ENCODE measurements at regions not wholly inside any gene's neighbourhood (a gene's known extent, or its start where the extent isn't known, plus 50 kb on each side); places are given as distances from the start of the nearest gene placed in this dataset.

DNA sequence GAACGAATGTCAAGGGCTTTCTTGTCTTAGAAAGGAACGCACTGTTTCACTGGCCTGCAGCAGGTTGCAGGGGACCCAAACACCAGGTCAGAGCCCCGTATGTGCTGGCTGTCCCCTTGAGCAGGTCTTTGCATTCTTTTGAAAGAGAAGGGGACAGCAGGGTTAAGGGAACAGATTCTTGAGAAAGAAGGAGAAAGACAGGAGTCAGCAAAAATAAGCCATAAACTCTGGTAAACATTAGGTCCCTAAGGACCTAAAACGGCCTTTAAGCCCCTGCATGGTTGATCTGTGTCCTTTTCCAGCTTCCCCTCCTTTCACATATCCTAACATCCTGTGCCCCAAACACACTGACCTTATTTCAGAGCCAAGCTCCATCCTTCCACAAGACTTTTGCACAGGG lies 190.8 kb upstream of the ADRA1B start:
- no peak for DNase-seq

DNA sequence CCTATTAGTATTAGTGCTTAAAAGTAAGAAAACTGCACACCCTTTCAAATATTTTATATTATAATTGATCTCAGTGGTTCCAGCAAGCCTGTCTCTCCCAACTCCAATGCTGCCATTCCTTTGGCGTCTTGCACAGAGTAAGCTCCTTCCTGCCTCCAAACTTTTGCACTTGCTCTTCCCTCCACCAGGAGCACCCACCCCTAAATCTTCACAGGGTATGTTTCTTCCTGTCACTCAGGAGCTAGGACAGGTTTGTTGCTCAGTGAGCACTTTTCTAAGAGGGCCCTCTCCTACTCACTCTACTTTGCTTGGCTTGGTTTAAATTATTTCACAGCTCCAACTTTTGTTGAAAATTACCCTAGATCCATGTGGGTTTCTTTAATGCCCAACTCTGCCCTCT lies 189.1 kb upstream of the ADRA1B start:
- no peak for DNase-seq

DNA sequence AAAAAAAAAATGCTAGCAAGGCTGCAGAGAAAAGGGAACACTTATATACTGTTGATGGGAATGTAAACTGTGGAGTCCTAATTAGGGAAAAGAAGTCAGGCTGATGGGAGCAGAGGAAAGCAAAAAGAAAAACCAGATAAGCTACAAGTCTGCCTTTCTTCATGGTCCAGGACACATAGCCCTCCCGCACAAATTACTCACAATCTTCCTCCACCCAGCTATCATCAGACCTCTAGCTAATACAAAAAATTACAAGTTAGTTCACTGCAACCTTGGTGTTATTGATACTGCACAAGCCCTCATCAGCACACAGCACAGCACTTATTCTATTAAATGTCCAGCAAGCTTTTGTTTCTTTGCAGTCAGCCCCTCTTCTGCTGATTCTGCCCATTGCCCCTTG lies 186.0 kb upstream of the ADRA1B start:
- DNase-seq, result no peak

DNA sequence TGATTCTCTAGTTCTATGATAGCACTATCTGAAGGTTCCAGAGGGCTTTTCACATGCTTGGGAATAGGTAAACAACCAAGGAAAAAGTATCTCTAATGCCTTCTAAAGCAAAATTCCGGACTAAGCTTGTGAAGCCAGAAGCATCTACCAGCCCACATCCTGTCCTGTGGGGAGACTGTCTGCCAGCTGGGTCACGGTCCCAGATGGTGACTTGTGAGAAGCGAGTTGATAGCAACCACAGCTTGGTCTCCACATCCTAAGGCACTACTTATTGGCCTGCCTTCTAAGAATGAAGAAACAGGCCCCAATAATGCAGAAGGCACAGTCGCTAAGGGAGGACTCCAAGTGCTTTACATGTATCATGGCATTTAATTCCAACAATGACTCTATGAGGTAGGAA lies 184.1 kb upstream of the ADRA1B start:
- DNase-seq, result no peak

DNA sequence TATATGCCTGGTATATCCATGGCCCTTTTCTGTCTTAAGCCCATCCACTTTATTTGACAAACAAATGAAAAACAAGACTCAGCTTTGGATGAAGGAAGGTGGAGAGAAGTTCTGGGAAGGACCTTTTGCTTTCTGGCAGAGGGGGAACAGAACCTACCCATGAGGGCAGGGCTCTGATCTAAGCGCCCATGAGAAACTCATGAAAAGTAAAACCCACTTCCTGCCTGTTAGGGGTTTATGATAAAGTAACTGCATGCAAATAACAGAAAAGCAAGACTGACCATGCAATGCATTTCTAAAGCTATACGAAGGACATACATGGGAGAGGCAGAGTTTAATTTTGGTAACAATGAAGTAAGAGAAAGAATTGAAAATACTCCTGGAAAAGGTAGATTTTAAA lies 181.9 kb upstream of the ADRA1B start:
- no peak for DNase-seq

- no peak for DNase-seq
Observed at GRCh38 chr5:159735036-159735435, 181.2 kb upstream of the ADRA1B start.

DNA sequence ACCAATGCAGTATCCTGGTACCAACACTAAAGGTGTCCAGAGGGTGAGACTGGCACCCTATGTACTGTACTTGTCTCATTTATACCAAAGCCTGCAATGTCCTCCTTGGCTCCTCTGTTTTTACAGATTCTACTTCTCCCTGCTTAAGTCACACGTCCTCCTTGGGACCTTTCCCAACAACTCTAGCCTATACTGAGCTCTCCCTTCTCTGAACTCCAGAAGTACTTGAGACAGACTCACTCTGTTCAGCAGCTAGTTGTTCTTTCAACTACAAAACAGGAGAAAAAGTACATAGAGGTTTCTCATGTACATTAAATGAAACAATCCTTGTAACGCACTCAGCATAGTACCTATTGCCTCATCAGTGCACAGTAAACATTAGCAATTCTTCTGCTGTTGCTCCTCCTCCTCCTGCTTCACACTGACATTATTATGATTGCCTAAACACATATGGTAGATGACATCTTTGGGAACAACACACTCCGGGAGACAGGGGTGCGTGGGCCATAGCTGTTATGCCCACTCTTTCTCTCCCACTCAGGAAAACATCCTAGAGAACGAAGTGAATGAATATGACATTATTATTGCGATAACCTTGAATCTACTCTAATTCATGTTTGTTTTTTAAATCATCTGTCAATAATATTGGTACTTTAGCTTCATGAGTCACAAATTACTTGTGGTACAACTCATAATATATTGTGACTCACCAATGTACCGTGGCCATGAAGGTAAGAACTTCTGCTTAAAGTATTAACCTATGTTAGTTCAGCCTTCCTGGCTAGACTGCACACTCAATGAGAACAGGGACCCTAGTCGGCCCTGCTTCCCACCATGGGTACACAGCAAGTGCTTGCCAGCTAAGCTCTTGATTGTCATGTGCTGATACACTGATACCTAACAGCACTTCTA lies 180.3 kb upstream of the ADRA1B start:
- DNase-seq, result no peak

DNA sequence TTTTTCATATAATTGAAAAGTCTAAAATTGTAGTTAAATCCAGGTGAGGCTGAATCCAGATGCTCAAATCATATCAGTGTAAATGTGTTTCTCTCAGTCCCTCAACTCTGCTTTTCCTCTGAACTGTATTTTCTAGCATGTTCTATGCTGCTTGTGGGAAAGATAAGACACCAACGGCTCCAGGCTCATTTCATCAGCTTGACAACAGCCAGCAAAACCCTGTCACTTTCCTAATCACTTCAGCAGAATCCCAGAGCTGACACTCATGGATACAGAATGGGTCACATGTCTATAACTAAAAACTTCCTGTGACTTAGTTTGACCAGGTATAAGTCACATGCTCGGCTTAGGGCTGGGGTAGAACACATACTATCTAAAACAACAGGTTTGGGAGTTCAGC lies 179.4 kb upstream of the ADRA1B start:
- DNase-seq, result no peak

GRCh38 chr5:159737263-159737662 lies 179.0 kb upstream of the ADRA1B start:
- DNase-seq, result no peak

DNA sequence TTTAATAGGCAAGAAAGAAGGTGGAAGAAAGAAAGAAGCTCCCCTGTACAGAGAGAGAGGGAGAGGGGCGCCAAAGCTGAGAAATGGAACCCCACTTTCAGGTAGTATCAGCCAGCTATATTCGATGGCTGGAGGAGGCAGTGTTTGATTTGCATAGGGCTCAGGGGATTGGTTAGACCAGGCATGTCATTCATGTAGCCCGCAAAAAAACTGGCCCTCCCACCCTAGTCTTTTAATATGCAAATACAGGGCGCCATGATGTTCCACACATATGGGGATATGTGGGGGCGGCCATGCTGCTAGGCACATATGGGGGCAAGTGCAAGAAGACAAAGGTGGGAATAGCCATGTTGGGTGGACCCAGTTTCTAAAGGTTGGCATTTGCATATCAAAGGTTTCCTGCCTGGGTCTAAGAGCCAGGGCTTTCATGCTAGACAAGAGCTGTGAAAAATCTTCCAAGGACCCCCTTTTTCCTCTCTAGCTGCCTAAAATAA lies 174.4 kb upstream of the ADRA1B start:
- no peak for DNase-seq

DNA sequence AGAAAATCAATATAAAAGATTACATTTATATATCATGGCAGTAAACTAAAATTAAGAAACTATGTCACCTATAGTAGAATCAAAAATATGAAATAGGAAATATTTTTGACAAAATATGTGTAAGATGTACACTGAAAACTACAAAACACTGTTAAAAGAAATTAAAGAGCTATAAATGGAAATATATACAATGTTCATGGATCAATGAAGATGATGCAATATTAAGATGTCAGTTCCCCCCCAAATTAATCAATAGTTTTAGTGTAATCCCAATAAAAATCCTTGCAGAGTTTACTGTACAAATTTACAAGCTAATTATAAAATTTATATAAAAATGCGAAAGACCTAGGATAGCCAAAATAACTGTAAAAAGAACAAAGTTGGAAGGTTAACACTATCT lies 173.0 kb upstream of the ADRA1B start:
- DNase-seq, result no peak

- no peak for DNase-seq
Observed at GRCh38 chr5:159746707-159747106, 169.6 kb upstream of the ADRA1B start.

DNA sequence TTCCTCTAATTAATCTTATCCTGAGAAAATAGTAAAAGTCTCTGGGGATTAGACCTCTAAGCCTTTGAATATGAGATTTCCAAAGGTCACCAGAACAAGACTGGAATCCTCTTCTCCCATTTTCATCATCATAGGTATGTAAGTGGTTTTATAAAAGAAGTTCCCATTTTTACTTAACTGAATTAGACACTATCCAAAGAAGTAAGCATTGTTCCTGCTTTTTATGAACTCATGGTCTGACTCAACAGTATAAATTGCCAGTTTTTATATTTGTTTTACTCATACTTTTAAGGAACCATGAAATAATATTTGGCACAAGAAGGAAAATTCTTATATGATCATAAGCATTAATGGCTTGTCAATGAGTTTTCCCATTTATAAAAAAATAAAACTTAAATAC lies 167.1 kb upstream of the ADRA1B start:
- DNase-seq, result no peak

DNA sequence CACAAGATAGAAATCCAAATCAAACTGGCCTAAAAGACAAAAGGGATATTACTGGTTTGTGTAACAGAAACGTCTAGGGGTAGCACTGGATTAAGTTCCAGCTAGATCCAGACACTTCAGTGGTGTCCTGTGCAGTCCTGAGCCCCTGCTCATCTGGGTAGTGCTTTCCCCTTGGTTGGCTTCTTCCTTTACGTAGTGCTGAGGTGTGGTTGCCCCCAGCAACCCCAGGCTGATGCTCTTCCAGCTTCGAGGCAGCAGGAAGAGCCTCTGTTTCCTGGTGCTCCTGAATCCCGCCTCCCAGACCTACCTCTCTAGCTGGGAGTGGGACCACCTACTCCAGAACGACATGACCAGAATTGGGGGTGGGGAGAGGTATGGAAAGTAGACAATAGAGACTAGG lies 166.1 kb upstream of the ADRA1B start:
- no peak for DNase-seq

GRCh38 chr5:159751459-159751858 lies 164.8 kb upstream of the ADRA1B start:
- no peak for DNase-seq

- no peak for DNase-seq
Observed at GRCh38 chr5:159752622-159753275, 163.5 kb upstream of the ADRA1B start.

DNA sequence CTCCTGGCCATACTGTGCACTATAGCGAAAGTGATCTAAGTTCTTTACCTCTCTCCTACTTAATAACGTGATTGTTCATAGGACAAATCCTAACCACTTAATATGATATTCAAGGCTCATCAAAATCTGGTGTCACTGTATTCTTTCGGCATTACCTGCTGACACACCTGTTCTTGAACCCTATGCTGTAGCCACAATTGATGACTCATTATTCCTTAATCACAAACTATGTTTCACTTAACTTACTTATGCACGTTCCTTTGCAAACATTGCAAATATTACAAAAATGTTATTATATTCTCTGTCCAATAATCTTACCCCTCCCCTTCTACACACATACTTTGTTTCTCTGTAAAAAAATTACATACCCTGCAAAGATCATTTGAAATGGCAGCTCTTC lies 158.1 kb upstream of the ADRA1B start:
- no peak for DNase-seq

GRCh38 chr5:159759791-159760290 lies 156.4 kb upstream of the ADRA1B start:
- DNase-seq, result no peak

- no peak for DNase-seq
Observed at GRCh38 chr5:159762921-159763320, 153.4 kb upstream of the ADRA1B start.

DNA sequence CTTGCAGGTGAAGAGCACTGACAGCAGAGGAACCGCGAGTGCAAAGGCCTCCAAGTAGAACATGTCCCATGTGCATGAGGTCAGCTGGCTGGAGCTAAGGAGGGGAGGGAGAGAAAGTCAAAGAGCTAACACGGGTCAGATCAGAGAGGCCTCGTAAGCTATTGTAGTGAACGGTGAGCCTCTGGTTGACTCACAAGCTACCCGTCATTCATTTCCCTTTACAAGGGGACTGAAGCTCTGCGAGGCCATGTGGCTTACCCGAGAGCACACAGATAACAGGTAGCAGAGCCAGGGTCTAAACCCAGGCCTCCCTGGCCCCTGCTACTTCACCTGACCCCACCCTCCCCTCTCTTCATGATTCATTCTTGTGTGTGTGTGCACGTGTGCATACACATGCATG lies 152.7 kb upstream of the ADRA1B start:
- no peak for DNase-seq

DNA sequence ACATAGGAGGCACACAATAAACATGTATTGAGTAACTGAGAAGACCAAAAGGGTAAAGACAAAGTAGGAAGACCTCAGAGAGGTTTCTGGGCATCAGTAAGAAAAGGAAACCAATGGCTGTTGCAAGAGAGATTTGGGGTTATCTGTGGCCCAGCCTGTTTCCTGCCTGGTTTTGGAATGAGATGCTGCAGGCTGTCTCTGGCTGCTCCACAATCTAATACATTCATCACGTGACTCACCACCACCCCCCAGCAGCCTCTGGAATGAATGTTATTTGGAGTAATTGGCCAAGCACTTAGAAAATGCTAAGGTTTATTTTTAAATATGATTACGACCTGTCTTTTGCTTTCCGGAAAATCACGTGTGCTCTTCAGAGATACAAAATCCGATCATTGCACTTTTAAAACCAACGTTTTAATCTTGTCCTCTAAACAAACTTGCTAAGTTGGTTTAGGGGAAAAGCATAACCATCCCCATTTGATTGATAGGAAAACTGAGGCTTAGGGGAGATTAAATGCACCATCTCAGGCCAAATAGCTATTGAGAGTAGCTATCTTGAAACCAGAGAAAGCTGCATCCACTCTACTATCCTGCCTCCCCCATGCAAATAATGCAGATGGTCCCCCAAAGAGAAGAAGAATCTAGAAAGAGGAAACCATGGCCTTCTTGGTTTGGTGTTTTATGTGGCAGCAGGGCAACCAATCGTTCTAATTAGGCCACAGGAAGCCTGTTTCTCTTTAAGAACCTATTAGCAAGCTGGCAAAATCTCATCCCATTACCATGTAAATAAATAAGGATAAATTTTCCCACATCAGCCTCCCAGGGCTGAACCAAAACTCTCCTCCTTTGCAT lies 151.8 kb upstream of the ADRA1B start:
- DNase-seq, result no peak

DNA sequence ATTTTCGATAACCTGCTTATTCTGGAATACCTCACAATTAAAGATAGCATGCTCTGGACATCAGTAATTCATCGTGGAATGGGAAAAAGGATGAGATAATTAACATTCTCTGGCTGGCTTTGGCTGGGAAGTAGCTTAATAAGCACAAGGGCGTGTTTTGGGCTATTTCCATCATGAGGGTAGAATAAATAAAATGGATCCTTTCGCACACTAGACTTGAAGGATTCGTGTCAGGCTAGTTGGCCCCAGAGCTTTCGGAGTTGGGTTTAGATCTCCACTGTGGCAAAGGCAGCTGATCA lies 151.2 kb upstream of the ADRA1B start:
- DNase-seq, result no peak

GRCh38 chr5:159765760-159766517 lies 150.3 kb upstream of the ADRA1B start:
- no peak for DNase-seq
